D721Med (cell line): ENCODE measurements at regions not wholly inside any gene's neighbourhood (a gene's known extent, or its start where the extent isn't known, plus 50 kb on each side); places are given as distances from the start of the nearest gene placed in this dataset.

Experiments
- DNase-seq: peaks from one replicate; pipeline ENCODE4 v3.0.0; 2011; ENCODE audit warnings: low spot score; ENCODE audit not compliant: insufficient read length
- FAIRE-seq: peaks from 2 replicates; lab custom pipeline; 2011; peaks lifted over from hg19 to GRCh38; lab: Jason Lieb, UNC
- TF ChIP-seq, protein P1 (sequence below): IDR thresholded peaks from 2 replicates; pipeline ENCODE4 v1.5.1; 2012; ENCODE audit warnings: mild to moderate bottlenecking, control low read depth; ENCODE audit not compliant: insufficient read depth; ENCODE audit errors: missing control alignments

DNA sequence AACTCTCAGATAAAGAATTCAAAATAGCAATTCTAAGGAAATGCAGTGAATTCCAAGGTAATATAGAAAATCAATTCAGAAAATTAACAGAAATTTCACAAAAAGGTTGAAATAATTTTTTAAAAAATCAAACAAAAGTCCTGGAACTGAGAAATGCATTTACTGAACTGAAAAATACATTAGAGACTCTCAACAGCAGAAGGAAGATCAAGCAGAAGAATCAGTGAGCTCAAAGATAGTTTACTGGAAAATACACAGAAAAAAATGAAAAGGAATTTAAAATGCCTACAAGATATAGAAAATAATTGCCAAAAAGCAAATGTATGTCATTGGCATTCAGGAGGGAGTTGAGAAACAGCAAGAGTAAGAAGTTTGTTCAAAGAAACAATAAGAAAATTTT lies 107.3 kb downstream of the BUD13 start:
- TF ChIP-seq, protein P1, sequence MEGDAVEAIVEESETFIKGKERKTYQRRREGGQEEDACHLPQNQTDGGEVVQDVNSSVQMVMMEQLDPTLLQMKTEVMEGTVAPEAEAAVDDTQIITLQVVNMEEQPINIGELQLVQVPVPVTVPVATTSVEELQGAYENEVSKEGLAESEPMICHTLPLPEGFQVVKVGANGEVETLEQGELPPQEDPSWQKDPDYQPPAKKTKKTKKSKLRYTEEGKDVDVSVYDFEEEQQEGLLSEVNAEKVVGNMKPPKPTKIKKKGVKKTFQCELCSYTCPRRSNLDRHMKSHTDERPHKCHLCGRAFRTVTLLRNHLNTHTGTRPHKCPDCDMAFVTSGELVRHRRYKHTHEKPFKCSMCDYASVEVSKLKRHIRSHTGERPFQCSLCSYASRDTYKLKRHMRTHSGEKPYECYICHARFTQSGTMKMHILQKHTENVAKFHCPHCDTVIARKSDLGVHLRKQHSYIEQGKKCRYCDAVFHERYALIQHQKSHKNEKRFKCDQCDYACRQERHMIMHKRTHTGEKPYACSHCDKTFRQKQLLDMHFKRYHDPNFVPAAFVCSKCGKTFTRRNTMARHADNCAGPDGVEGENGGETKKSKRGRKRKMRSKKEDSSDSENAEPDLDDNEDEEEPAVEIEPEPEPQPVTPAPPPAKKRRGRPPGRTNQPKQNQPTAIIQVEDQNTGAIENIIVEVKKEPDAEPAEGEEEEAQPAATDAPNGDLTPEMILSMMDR, result no peak
- no peak for DNase-seq
- FAIRE-seq, result no peak

DNA sequence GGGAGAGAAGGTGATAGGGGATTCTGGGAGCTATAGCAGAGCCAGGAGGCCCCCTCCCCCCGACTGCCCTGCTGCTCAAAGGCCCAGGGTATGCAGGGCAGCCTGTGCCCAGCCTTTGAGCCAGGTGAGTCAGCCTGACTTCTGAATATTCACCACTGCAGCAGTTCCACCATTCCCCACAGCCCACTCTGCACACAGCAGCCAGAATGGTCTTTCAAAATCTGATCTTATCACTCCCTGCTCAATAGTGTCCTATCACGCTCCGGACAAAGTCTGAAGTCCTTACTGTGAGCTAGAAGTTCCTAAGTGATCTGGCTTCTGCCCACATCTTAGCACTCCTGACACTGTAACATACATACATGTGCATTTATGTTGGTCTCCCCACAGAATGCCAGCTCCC lies 111.7 kb downstream of the BUD13 start:
- FAIRE-seq (no peak), DNase-seq (no peak)
- TF ChIP-seq, protein P1, result no peak

DNA sequence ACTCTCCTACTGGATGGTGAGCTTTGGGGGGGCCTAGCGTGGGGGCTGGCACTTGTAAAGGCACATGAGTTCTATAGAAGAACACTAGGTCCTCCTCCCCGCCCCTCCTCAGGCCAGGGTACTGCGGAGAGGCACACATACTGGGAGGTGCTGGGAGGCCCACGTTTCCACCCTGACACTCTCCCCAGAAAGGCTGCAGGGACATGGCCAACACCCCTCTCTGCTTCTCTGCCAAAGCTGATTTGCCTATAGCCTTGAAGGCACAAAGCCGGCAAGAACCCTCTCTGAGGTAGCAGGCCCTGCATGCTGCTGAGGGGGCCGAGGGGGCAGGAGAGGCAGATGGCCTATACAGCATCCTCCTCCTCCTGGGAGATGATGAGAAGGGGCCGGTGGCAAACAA lies 112.8 kb downstream of the BUD13 start:
- DNase-seq (no peak), FAIRE-seq (no peak)
- TF ChIP-seq, protein P1, result no peak

DNA sequence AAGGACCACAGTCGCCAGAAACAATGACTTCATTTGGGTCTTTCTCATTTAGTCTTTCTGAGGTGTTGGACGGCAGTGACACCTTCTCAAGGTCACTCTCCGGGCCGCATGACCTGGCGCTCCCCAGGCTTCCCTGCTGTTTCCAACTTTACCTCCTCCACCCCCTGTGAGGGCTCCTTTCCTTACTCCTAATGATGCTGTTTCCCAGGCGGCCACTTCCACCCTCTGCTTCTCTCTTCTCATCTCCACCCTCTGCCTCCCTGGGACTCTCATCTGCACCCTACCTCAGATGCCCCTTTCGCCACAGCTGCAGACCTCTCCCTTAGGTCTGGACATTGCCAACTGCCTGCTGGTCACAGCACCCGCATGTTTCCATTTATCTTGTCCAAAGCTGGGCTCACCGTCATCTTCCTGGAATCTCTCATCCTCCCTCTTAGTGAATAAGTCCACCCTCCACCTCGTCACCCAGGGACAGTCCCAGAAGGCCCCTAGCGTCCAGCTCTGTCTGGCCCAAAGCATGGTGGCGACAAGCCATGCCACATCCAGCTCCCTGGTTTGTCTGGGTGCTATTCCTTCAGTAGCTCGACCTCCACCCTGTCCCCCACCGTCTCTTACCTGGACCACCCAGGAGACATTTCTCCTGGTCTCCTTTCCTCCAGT lies 113.8 kb downstream of the BUD13 start:
- TF ChIP-seq, protein P1, result no peak
- DNase-seq (no peak), FAIRE-seq (no peak)

DNA sequence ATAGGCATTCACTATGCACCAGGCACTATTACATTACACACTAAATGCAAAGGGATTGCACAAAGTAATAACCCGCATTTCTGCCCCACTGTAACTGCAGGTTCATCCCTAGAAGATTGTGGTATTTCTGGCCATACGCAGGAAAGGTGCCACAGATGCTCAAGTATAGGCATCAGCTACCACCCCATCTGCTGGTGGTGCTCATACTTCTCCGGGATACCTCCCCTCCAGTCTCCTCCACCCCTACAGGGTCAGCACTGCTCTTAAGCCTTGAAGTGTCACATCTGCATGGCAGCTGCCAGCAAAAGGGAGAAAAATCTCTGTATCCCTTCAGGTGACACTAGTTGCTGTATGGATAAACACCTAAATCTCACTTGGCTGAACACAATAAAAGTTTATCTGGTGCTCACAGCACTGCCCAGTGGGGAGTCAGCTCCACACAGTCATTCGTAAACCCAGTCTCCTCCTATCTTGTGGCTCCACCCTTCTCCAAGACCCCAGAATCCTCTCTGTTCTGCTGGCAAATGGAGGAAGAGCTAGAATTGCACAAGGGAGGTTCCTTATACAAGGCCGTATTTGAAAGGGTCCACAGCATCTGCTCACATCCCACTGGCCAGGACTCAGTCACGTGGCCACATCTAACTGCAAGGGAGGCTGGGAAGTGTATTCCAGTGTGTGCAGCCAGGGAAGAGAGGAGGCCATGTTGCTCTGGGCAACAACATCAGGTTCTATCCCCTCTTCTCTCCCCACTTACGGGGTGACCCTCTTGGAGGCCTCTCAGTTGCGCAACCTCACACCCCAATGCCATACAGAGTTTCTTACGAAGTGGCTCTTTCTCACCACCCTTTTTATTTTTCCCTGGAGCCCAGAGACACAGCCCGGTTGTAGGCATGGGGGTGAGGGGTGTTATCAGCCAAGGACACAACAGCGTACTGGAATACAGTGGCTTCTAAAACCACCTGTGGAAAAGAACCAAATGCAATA lies 114.7 kb downstream of the BUD13 start:
- FAIRE-seq (no peak), DNase-seq (no peak)
- TF ChIP-seq, protein P1, result no peak

DNA sequence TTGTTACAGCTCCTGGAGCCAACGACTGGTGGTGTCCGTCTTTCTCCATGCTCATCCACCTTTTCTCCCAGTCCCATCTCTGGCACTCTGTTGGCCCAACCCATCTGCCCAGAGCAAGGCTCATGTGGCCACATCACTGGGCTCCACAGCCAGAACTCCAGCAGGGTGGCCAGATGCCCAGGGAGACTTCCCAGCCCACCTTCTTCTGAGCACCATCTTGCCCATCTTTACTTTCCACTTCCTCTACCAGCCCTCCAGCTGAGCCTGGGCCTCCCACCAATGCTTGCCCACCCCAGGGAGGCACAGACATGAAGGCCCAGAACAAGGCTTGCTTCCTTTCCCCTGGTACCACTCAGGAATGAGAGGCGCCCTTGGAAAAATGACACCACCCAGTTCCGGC lies 116.8 kb downstream of the BUD13 start:
- TF ChIP-seq, protein P1, result no peak
- DNase-seq, result no peak
- FAIRE-seq, result no peak

DNA sequence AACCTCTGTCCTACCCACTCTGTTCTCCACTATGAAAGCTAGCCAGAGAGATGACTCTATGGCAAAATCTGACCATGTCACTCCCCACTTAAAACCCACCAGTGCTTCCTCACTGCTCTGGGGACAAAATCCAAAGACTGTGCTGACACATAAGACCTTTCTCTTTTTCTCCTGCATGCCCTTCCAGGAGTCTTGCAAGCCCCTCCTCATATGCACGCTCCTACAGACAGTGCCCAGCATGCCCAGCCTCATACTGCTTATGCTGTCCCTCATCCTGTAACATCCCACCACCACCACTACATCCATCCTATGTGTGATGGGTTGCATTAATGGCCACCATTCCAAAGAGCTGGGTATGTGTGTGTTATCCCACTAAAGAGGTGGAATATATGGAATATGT lies 118.3 kb downstream of the BUD13 start:
- DNase-seq, result no peak
- TF ChIP-seq, protein P1, result no peak
- FAIRE-seq, result no peak
